Left forelimb (tissue), 1 donor: ENCODE measurements at regions not wholly inside any gene's neighbourhood (a gene's known extent, or its start where the extent isn't known, plus 50 kb on each side); places are given as distances from the start of the nearest gene placed in this dataset.
"Not testable (repeated sequence)": the region's sequence is repeated elsewhere in the genome, so short reads cannot be mapped to it uniquely, and the experiment has no call there.

Experiments
- DNase-seq: peaks from one replicate; pipeline ENCODE4 v3.0.0-alpha.2; 2018; ENCODE audit warnings: low spot score

- DNase-seq: no peak
These were observed 411.7 kb upstream of the MYT1L start for GRCh38 chr2:2742726-2743125.

GRCh38 chr2:2740238-2740775, 409.2 kb upstream of the MYT1L start:
- DNase-seq: no peak

GRCh38 chr2:2739231-2739795, 408.2 kb upstream of the MYT1L start:
- no peak for DNase-seq

GRCh38 chr2:2738684-2739083, 407.6 kb upstream of the MYT1L start:
- DNase-seq: no peak

- no peak for DNase-seq
These were observed 407.2 kb upstream of the MYT1L start for GRCh38 chr2:2738276-2738675.

- DNase-seq: no peak
These were observed 404.0 kb upstream of the MYT1L start for GRCh38 chr2:2735041-2735440.

GRCh38 chr2:2734308-2734707, 403.2 kb upstream of the MYT1L start:
- no peak for DNase-seq

- no peak for DNase-seq
These were observed 402.7 kb upstream of the MYT1L start for GRCh38 chr2:2733818-2734217.

- DNase-seq: no peak
These were observed 401.4 kb upstream of the MYT1L start for GRCh38 chr2:2732331-2733119.

GRCh38 chr2:2731816-2732284, 400.8 kb upstream of the MYT1L start:
- no peak for DNase-seq

GRCh38 chr2:2731101-2731815, 400.2 kb upstream of the MYT1L start:
- DNase-seq: no peak

- DNase-seq: no peak
These were observed 399.3 kb upstream of the MYT1L start for GRCh38 chr2:2730301-2730833.

- peak; percentile 40 for DNase-seq
These were observed 398.2 kb upstream of the MYT1L start for GRCh38 chr2:2729246-2729645.

GRCh38 chr2:2728635-2729034, 397.6 kb upstream of the MYT1L start:
- no peak for DNase-seq

- no peak for DNase-seq
These were observed 396.9 kb upstream of the MYT1L start for GRCh38 chr2:2727876-2728511.

GRCh38 chr2:2726163-2726562, 395.1 kb upstream of the MYT1L start:
- DNase-seq: no peak

- DNase-seq: no peak
These were observed 392.0 kb upstream of the MYT1L start for GRCh38 chr2:2723064-2723463.

GRCh38 chr2:2721296-2721835, 390.3 kb upstream of the MYT1L start:
- DNase-seq: no peak

- not testable (repeated sequence) for DNase-seq
These were observed 389.7 kb upstream of the MYT1L start for GRCh38 chr2:2720806-2721205.

GRCh38 chr2:2720351-2720750, 389.3 kb upstream of the MYT1L start:
- DNase-seq: no peak

GRCh38 chr2:2719781-2720180, 388.7 kb upstream of the MYT1L start:
- DNase-seq: no peak

- no peak for DNase-seq
These were observed 387.9 kb upstream of the MYT1L start for GRCh38 chr2:2719015-2719414.
